ENCODE measurements at regions not wholly inside any gene's neighbourhood (a gene's known extent, or its start where the extent isn't known, plus 50 kb on each side); places are given as distances from the start of the nearest gene placed in this dataset.

DNA sequence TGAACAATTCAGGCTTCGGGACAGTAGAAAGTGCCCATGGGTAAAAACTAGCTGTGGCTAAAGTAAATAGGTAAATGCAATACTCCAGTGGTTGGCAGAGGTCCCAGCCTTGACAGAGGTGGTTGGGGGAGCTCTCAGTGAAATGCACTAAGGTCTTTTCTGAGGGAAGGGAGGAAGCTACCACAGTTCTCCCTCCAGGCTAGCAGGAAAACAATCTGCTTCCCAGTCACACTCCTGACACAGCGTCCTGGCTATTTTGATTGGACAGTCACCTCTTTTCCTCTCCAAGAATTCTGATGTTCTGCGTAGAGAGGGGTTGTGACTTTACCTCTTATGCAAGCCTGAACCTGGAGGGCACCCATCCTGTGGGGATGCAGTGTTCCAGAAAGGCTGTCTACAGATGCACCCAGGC lies 128.7 kb downstream of the CYSLTR2 start:
- TF ChIP-seq, protein P1, sequence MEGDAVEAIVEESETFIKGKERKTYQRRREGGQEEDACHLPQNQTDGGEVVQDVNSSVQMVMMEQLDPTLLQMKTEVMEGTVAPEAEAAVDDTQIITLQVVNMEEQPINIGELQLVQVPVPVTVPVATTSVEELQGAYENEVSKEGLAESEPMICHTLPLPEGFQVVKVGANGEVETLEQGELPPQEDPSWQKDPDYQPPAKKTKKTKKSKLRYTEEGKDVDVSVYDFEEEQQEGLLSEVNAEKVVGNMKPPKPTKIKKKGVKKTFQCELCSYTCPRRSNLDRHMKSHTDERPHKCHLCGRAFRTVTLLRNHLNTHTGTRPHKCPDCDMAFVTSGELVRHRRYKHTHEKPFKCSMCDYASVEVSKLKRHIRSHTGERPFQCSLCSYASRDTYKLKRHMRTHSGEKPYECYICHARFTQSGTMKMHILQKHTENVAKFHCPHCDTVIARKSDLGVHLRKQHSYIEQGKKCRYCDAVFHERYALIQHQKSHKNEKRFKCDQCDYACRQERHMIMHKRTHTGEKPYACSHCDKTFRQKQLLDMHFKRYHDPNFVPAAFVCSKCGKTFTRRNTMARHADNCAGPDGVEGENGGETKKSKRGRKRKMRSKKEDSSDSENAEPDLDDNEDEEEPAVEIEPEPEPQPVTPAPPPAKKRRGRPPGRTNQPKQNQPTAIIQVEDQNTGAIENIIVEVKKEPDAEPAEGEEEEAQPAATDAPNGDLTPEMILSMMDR (conservative IDR thresholded peaks at IDR 0.05), result no peak
- TF ChIP-seq ZFX (IDR thresholded peaks at IDR 0.05), result no peak
